ENCODE measurements at regions not wholly inside any gene's neighbourhood (a gene's known extent, or its start where the extent isn't known, plus 50 kb on each side); places are given as distances from the start of the nearest gene placed in this dataset.

DNA sequence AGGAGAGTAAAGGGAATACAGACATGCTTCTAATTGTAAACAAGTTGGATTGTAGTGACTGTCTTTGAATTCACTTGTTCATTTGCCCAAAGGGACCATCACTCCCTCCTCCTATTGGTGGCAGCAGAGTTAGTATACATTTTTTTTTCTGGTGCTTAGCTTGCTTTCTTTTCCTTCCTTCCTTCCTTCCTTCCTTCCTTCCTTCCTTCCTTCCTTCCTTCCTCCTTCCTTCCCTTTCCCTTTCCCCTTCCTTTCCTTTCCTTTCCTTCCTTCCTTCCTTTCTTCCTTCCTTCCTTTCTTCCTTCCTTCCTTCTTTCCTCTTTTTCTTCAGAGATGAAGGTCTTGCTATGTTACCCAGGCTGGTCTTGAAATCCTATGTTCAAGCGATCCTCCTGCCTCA is 94.8 kb upstream of the ATP6AP2 start:
- TF ChIP-seq, protein P1, sequence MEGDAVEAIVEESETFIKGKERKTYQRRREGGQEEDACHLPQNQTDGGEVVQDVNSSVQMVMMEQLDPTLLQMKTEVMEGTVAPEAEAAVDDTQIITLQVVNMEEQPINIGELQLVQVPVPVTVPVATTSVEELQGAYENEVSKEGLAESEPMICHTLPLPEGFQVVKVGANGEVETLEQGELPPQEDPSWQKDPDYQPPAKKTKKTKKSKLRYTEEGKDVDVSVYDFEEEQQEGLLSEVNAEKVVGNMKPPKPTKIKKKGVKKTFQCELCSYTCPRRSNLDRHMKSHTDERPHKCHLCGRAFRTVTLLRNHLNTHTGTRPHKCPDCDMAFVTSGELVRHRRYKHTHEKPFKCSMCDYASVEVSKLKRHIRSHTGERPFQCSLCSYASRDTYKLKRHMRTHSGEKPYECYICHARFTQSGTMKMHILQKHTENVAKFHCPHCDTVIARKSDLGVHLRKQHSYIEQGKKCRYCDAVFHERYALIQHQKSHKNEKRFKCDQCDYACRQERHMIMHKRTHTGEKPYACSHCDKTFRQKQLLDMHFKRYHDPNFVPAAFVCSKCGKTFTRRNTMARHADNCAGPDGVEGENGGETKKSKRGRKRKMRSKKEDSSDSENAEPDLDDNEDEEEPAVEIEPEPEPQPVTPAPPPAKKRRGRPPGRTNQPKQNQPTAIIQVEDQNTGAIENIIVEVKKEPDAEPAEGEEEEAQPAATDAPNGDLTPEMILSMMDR (IDR thresholded peaks at IDR 0.05; ENCODE audit: borderline replicate concordance, extremely low read depth, low read length, poor library complexity, severe bottlenecking) = no peak
- no peak for TF ChIP-seq EZH2 (IDR thresholded peaks at IDR 0.05; ENCODE audit: borderline replicate concordance, low read depth, low read length, severe bottlenecking)
